Sigmoid colon (tissue), 6 donors: ENCODE measurements at regions not wholly inside any gene's neighbourhood (a gene's known extent, or its start where the extent isn't known, plus 50 kb on each side); places are given as distances from the start of the nearest gene placed in this dataset.

Experiments
- DNase-seq: peaks from one replicate; pipeline ENCODE4 v3.0.0-alpha.2; 2019
- H3K27ac ChIP-seq, 4 donors: fragments of 200-600 bp; sonication (generic); one replicate each; pipeline ENCODE4 v1.5.1; 2016 to 2019; ENCODE audit warnings: mild to moderate bottlenecking in 1 of 4
- H3K27me3 ChIP-seq, 3 donors: fragments of 200-600 bp; sonication (generic); one replicate each; pipeline ENCODE4 v1.5.1; 2019; ENCODE audit warnings: mild to moderate bottlenecking in 1 of 3
- H3K36me3 ChIP-seq, 4 donors: fragments of 200-600 bp; sonication (generic); one replicate each; pipeline ENCODE4 v1.5.1; 2016 to 2019
- H3K4me1 ChIP-seq, 4 donors: fragments of 200-600 bp; sonication (generic); one replicate each; pipeline ENCODE4 v1.5.1; 2017 to 2019
- H3K4me3 ChIP-seq, 4 donors: fragments of 200-600 bp; sonication (generic); one replicate each; pipeline ENCODE4 v1.5.1; 2017 to 2019; ENCODE audit warnings: mild to moderate bottlenecking in 2 of 4, moderate library complexity in 1 of 4
- H3K9me3 ChIP-seq, 4 donors: fragments of 200-600 bp in 3 of 4; sonication (generic) in 3 of 4; one replicate each; pipeline versions ENCODE4 v1.5.1 to v1.6.1; 2013 to 2019
- EP300 ChIP-seq, 4 donors: sonication (generic); formaldehyde crosslinking; IDR thresholded peaks; one replicate each; pipeline ENCODE4 v1.6.1; 2017; ENCODE audit warnings: antibody characterized with exemption in 4 of 4
- POLR2A ChIP-seq, 2 donors: fragments of 450-650 bp; IDR thresholded peaks; one replicate each; pipeline ENCODE4 v1.6.1; 2016; ENCODE audit warnings: antibody characterized with exemption in 2 of 2, mild to moderate bottlenecking in 2 of 2, moderate library complexity in 2 of 2
- POLR2AphosphoS5 ChIP-seq, 4 donors: sonication (generic); formaldehyde crosslinking; IDR thresholded peaks; one replicate each; pipeline ENCODE4 v1.6.1; 2017; ENCODE audit warnings: antibody characterized with exemption in 4 of 4
- WGBS, 2 donors: extraction: QIAGEN DNeasy Blood & Tissue Kit; methylation state at CpG; one replicate each; pipeline ENCODE4 v1.1.7; 2013; 5-methylcytosine and 5-hydroxymethylcytosine counted together
- intact Hi-C: fragments of 100-400 bp; cut with DNase I; formaldehyde crosslinking; loops from one replicate; pipeline ENCODE4 v1.15.1; 2023
- TF ChIP-seq, protein P1 (sequence below), 4 experiments: fragments of 450-650 bp in 3 of 4; fragments of 200-600 bp in 1 of 4; IDR thresholded peaks; one replicate each; pipeline ENCODE4 v1.5.1; 2016 to 2019; ENCODE audit warnings: antibody characterized with exemption in 4 of 4, mild to moderate bottlenecking in 3 of 4, moderate library complexity in 2 of 4
- donor health status: healthy with polysubstance abuse.
- donor health status: healthy.

- H3K4me3 ChIP-seq: no peak overlapping the region
- intact Hi-C loops: no loop called here
- H3K27ac ChIP-seq: no peak overlapping the region
- no peaks in the 10 kb centered on the region for H3K36me3 ChIP-seq
- H3K9me3 ChIP-seq: no peaks in the 10 kb centered on the region
- WGBS, 2 donors: 16 to 48% methylated on average over 5 of the region's 5 CpGs
- TF ChIP-seq POLR2AphosphoS5 (IDR thresholded peaks at IDR 0.05) (no peak), POLR2A (IDR thresholded peaks at IDR 0.05) (no peak), EP300 (IDR thresholded peaks at IDR 0.05) (no peak)
- TF ChIP-seq, protein P1, sequence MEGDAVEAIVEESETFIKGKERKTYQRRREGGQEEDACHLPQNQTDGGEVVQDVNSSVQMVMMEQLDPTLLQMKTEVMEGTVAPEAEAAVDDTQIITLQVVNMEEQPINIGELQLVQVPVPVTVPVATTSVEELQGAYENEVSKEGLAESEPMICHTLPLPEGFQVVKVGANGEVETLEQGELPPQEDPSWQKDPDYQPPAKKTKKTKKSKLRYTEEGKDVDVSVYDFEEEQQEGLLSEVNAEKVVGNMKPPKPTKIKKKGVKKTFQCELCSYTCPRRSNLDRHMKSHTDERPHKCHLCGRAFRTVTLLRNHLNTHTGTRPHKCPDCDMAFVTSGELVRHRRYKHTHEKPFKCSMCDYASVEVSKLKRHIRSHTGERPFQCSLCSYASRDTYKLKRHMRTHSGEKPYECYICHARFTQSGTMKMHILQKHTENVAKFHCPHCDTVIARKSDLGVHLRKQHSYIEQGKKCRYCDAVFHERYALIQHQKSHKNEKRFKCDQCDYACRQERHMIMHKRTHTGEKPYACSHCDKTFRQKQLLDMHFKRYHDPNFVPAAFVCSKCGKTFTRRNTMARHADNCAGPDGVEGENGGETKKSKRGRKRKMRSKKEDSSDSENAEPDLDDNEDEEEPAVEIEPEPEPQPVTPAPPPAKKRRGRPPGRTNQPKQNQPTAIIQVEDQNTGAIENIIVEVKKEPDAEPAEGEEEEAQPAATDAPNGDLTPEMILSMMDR (IDR thresholded peaks at IDR 0.05): no peak
- DNase-seq: no peak
- peaks cover 0 to 5% (median 0%) of the 10 kb centered on the region in 3 donors for H3K27me3 ChIP-seq
- no peaks in the 10 kb centered on the region for H3K4me1 ChIP-seq
Observed at GRCh38 chr17:11023639-11024479, 186.0 kb upstream of the PIRT start.

DNA sequence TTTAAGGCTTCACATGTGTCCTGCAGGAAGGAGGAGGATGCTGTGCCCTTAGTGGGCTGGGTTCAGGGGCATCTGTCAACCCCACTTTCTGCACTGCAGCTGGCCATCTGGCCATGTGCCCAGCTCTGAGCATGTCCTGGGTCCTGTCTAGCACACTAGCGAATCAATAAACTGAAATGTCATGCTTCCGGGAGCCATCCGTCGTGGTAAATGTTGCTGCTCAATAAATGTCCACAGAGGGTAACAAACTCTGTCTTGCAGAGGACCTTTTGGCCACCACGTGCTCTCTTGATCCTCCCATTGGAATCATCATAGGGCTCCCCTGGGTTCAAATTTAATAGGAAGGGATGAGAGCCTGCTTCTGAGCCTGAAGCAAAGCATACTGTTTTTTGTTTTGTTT, 168.6 kb upstream of the PIRT start:
- intact Hi-C loops: loop anchor here (10.0 kb wide), 1 partner anchor 62 kb away; no protein-coding TSS in a partner anchor
- Histone ChIP-seq H3K4me3 (no peak overlapping the region), H3K9me3 (no peaks in the 10 kb centered on the region), H3K4me1 (no peaks in the 10 kb centered on the region), H3K27me3 (no peaks in the 10 kb centered on the region), H3K36me3 (no peaks in the 10 kb centered on the region), H3K27ac (no peak overlapping the region)
- TF ChIP-seq POLR2AphosphoS5 (IDR thresholded peaks at IDR 0.05) (no peak), EP300 (IDR thresholded peaks at IDR 0.05) (no peak)
- DNase-seq: no peak
- WGBS, 2 donors: 68 to 80% methylated on average over 5 of the region's 5 CpGs

DNA sequence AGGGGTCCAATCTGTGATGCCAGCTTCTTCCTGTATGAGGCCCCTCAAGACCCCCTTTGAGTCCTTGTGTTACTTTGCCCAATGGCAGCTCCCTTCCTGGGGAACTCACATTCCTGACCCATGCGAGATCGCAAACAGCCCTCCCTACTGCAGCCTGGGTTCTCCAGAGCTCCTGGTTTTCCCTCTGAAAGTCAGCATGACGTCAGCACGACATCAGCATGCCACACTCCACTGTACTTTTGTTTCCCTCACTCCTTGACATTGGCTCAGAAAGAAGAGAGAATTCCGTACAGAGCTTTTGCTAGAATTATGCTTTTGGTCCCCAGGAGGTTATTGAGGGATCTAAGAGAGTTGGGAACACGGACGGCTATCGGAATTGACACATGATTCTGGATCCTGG, 168.1 kb upstream of the PIRT start:
- intact Hi-C loops: loop anchor here (10.0 kb wide), 1 partner anchor 61 kb away; no protein-coding TSS in a partner anchor
- 75 to 85% methylated on average over 8 of the region's 8 CpGs for WGBS, 2 donors
- Histone ChIP-seq H3K27ac (no peak overlapping the region), H3K4me3 (no peak overlapping the region), H3K9me3 (no peaks in the 10 kb centered on the region), H3K27me3 (no peaks in the 10 kb centered on the region), H3K36me3 (no peaks in the 10 kb centered on the region), H3K4me1 (no peaks in the 10 kb centered on the region)
- TF ChIP-seq EP300 (IDR thresholded peaks at IDR 0.05) (no peak), POLR2A (IDR thresholded peaks at IDR 0.05) (no peak), POLR2AphosphoS5 (IDR thresholded peaks at IDR 0.05) (no peak)
- TF ChIP-seq, protein P1 (IDR thresholded peaks at IDR 0.05): no peak
- DNase-seq: no peak

DNA sequence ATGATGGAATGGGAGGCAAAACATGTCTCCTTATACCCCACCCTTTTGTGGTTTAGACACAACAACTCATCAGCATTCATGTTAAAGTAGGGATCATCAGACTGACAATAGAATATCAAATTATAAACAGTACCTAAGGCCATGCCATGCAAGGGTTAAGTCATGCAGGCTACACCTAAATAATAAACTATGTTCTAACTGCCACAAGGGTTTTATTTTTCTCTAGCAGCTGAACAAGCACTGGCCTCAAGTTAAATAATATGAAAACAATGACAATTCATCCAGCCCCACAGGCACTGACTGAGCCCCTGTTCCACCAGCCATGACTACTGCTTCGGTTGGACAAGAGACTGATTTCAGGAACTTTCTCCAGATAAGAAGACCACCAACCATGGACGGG, 164.5 kb upstream of the PIRT start:
- H3K36me3 ChIP-seq: no peaks in the 10 kb centered on the region
- H3K27me3 ChIP-seq: no peaks in the 10 kb centered on the region
- H3K27ac ChIP-seq: no peak overlapping the region
- 15 to 40% methylated on average over 2 of the region's 2 CpGs for WGBS, 2 donors
- no peaks in the 10 kb centered on the region for H3K9me3 ChIP-seq
- TF ChIP-seq EP300 (IDR thresholded peaks at IDR 0.05) (no peak), POLR2AphosphoS5 (IDR thresholded peaks at IDR 0.05) (no peak), POLR2A (IDR thresholded peaks at IDR 0.05) (no peak)
- TF ChIP-seq, protein P1 (IDR thresholded peaks at IDR 0.05): no peak
- intact Hi-C loops: loop anchor here (10.0 kb wide), 1 partner anchor 58 kb away; no protein-coding TSS in a partner anchor
- no peak for DNase-seq
- H3K4me1 ChIP-seq: no peaks in the 10 kb centered on the region
- no peak overlapping the region for H3K4me3 ChIP-seq

- no peak overlapping the region for H3K27ac ChIP-seq
- no peaks in the 10 kb centered on the region for H3K36me3 ChIP-seq
- H3K27me3 ChIP-seq: no peaks in the 10 kb centered on the region
- no peak for DNase-seq
- H3K9me3 ChIP-seq: no peaks in the 10 kb centered on the region
- H3K4me1 ChIP-seq: no peaks in the 10 kb centered on the region
- no peak overlapping the region for H3K4me3 ChIP-seq
- intact Hi-C loops: loop anchor here (10.0 kb wide), 1 partner anchor 57 kb away; no protein-coding TSS in a partner anchor
- 12 to 38% methylated on average over 4 of the region's 4 CpGs for WGBS, 2 donors
- TF ChIP-seq, protein P1 (IDR thresholded peaks at IDR 0.05): no peak
- TF ChIP-seq POLR2AphosphoS5 (IDR thresholded peaks at IDR 0.05) (no peak), POLR2A (IDR thresholded peaks at IDR 0.05) (no peak), EP300 (IDR thresholded peaks at IDR 0.05) (no peak)
Observed at GRCh38 chr17:11001651-11002050, 163.8 kb upstream of the PIRT start.
